HG02943 (cell line): ENCODE measurements at regions not wholly inside any gene's neighbourhood (a gene's known extent, or its start where the extent isn't known, plus 50 kb on each side); places are given as distances from the start of the nearest gene placed in this dataset.

ENCODE experiments used
- ATAC-seq: cut with Tn5 transposase; IDR thresholded peaks from one replicate; pipeline ENCODE4 v1.9.1; 2021; ENCODE audit warnings: mild to moderate bottlenecking, low read depth, moderate library complexity; ENCODE audit not compliant: unreplicated experiment

GRCh38 chr17:77407321-77408277 is 266.8 kb downstream of the SEC14L1 start:
- ATAC-seq: no peak

GRCh38 chr17:77408284-77408683 is 267.5 kb downstream of the SEC14L1 start:
- no peak for ATAC-seq

- ATAC-seq: no peak
These were observed 268.8 kb downstream of the SEC14L1 start for GRCh38 chr17:77409282-77410161.

- ATAC-seq: no peak
These were observed 269.7 kb downstream of the SEC14L1 start for GRCh38 chr17:77410470-77410869.

GRCh38 chr17:77414811-77415400 is 274.1 kb downstream of the SEC14L1 start:
- ATAC-seq: no peak

- ATAC-seq: no peak
These were observed 275.4 kb downstream of the SEC14L1 start for GRCh38 chr17:77416105-77416713.

GRCh38 chr17:77417575-77417974 is 276.8 kb downstream of the SEC14L1 start:
- ATAC-seq: no peak

GRCh38 chr17:77418609-77419008 is 277.8 kb downstream of the SEC14L1 start:
- no peak for ATAC-seq

GRCh38 chr17:77419095-77419494 is 278.3 kb downstream of the SEC14L1 start:
- ATAC-seq: no peak

GRCh38 chr17:77419547-77420094 is 278.9 kb downstream of the SEC14L1 start:
- ATAC-seq: no peak

- no peak for ATAC-seq
These were observed 279.5 kb downstream of the SEC14L1 start for GRCh38 chr17:77420095-77420803.

- no peak for ATAC-seq
These were observed 280.2 kb downstream of the SEC14L1 start for GRCh38 chr17:77420804-77421629.

- no peak for ATAC-seq
These were observed 280.8 kb downstream of the SEC14L1 start for GRCh38 chr17:77421630-77421972.

GRCh38 chr17:77422104-77422747 is 281.5 kb downstream of the SEC14L1 start:
- ATAC-seq: no peak

GRCh38 chr17:77422748-77423113 is 282.0 kb downstream of the SEC14L1 start:
- no peak for ATAC-seq

GRCh38 chr17:77423589-77424451 is 283.1 kb downstream of the SEC14L1 start:
- no peak for ATAC-seq

- no peak for ATAC-seq
These were observed 284.0 kb downstream of the SEC14L1 start for GRCh38 chr17:77424585-77425344.
